ENCODE measurements at regions not wholly inside any gene's neighbourhood (a gene's known extent, or its start where the extent isn't known, plus 50 kb on each side); places are given as distances from the start of the nearest gene placed in this dataset.

DNA sequence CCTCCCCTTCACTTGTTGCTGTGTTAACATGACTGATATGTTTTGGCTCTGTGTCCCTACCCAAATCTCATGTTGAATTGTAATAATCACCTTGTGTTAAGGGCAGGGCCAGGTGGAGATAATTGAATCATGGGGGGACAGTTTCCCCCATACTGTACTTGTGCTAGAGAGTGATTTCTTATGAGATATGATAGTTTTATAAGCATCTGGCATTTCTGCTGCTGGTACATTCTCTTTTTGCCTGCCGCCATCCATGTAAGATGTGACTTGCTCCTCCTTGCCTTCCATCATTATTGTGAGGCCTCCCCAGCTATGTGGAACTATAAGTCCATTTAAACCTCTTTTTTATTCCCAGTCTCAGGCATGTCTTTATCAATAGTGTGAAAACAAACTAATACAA lies 185.0 kb downstream of the TBX18 start:
- no peaks in the 10 kb centered on the region for H3K27me3 Mint-ChIP-seq (ENCODE audit: insufficient read depth, low read depth)
- no peak overlapping the region for H3K4me3 Mint-ChIP-seq
- H3K9me3 Mint-ChIP-seq, result peaks cover 5% of the 10 kb centered on the region
- no peaks in the 10 kb centered on the region for H3F3A ChIP-seq (ENCODE audit: low read depth)
- no peaks in the 10 kb centered on the region for H3K36me3 Mint-ChIP-seq
- TF ChIP-seq EZH2phosphoT487 (IDR thresholded peaks at IDR 0.05), result no peak
- TF ChIP-seq, protein P1, sequence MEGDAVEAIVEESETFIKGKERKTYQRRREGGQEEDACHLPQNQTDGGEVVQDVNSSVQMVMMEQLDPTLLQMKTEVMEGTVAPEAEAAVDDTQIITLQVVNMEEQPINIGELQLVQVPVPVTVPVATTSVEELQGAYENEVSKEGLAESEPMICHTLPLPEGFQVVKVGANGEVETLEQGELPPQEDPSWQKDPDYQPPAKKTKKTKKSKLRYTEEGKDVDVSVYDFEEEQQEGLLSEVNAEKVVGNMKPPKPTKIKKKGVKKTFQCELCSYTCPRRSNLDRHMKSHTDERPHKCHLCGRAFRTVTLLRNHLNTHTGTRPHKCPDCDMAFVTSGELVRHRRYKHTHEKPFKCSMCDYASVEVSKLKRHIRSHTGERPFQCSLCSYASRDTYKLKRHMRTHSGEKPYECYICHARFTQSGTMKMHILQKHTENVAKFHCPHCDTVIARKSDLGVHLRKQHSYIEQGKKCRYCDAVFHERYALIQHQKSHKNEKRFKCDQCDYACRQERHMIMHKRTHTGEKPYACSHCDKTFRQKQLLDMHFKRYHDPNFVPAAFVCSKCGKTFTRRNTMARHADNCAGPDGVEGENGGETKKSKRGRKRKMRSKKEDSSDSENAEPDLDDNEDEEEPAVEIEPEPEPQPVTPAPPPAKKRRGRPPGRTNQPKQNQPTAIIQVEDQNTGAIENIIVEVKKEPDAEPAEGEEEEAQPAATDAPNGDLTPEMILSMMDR (IDR thresholded peaks at IDR 0.05), result no peak
- TF ChIP-seq EZH2 (IDR thresholded peaks at IDR 0.05), result no peak
- H3K4me2 ChIP-seq, result no peak overlapping the region
- H2AFZ ChIP-seq (replicated peaks), result no peak overlapping the region
- no peak for DNase-seq (ENCODE audit: low spot score)
- H3K27ac ChIP-seq, result no peak overlapping the region
- H3K9me3 ChIP-seq (ENCODE audit: low read depth), result no peaks in the 10 kb centered on the region
- H3K9ac ChIP-seq, result no peak overlapping the region
- no peaks in the 10 kb centered on the region for H3K36me3 ChIP-seq
- no peaks in the 10 kb centered on the region for H4K20me1 ChIP-seq (ENCODE audit: low read depth)
- H3K79me2 ChIP-seq (ENCODE audit: low read depth), result no peaks in the 10 kb centered on the region
- no peaks in the 10 kb centered on the region for H3K4me1 Mint-ChIP-seq
- H3K4me1 ChIP-seq, result no peaks in the 10 kb centered on the region
- no peak overlapping the region for H3K4me3 ChIP-seq
- no peaks in the 10 kb centered on the region for H3K27me3 ChIP-seq
- no peak overlapping the region for H3K27ac Mint-ChIP-seq

DNA sequence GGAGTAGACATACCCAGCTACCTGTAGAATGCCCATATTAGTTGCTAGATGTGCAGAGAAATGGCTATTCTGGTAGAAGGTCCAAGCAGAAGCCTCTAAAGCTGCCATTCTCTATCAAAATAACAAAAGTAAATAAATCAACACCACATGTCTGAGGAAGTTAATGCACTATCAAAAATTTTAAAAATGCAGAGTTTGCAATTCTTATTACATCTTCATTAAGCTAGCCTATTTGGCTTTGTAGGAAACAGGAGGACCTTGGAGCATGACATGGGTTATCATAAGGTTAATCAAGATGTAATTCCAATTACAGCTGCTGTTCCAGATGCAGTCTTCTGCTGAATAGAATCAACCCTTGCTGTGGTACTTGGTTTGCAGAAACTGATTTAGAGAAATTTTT lies 188.4 kb downstream of the TBX18 start:
- Histone ChIP-seq H3K36me3 (no peaks in the 10 kb centered on the region), H2AFZ (replicated peaks) (no peak overlapping the region), H3K9me3 (ENCODE audit: low read depth) (no peaks in the 10 kb centered on the region), H3K4me1 (no peaks in the 10 kb centered on the region), H3K9ac (no peak overlapping the region), H3K4me3 (no peak overlapping the region), H3K4me2 (no peak overlapping the region), H3K27ac (no peak overlapping the region), H3F3A (ENCODE audit: low read depth) (no peaks in the 10 kb centered on the region), H3K27me3 (no peaks in the 10 kb centered on the region), H3K79me2 (ENCODE audit: low read depth) (no peaks in the 10 kb centered on the region), H4K20me1 (ENCODE audit: low read depth) (no peaks in the 10 kb centered on the region)
- H3K9me3 Mint-ChIP-seq, result peaks cover 5% of the 10 kb centered on the region
- DNase-seq (ENCODE audit: low spot score), result no peak
- H3K27me3 Mint-ChIP-seq (ENCODE audit: insufficient read depth, low read depth), result no peaks in the 10 kb centered on the region
- H3K27ac Mint-ChIP-seq, result no peak overlapping the region
- H3K36me3 Mint-ChIP-seq, result no peaks in the 10 kb centered on the region
- no peaks in the 10 kb centered on the region for H3K4me1 Mint-ChIP-seq
- TF ChIP-seq EZH2 (IDR thresholded peaks at IDR 0.05) (no peak), EZH2phosphoT487 (IDR thresholded peaks at IDR 0.05) (no peak)
- TF ChIP-seq, protein P1 (IDR thresholded peaks at IDR 0.05), result no peak
- no peak overlapping the region for H3K4me3 Mint-ChIP-seq

GRCh38 chr6:84575264-84575663 lies 189.1 kb downstream of the TBX18 start:
- Histone ChIP-seq H3K4me3 (no peak overlapping the region), H2AFZ (replicated peaks) (no peak overlapping the region), H3K4me1 (no peaks in the 10 kb centered on the region), H3K79me2 (ENCODE audit: low read depth) (no peaks in the 10 kb centered on the region), H3K27ac (no peak overlapping the region), H4K20me1 (ENCODE audit: low read depth) (no peaks in the 10 kb centered on the region), H3F3A (ENCODE audit: low read depth) (no peaks in the 10 kb centered on the region), H3K36me3 (no peaks in the 10 kb centered on the region), H3K9ac (no peak overlapping the region), H3K9me3 (ENCODE audit: low read depth) (no peaks in the 10 kb centered on the region), H3K4me2 (no peak overlapping the region), H3K27me3 (no peaks in the 10 kb centered on the region)
- peaks cover 5% of the 10 kb centered on the region for H3K9me3 Mint-ChIP-seq
- no peak for DNase-seq (ENCODE audit: low spot score)
- no peaks in the 10 kb centered on the region for H3K4me1 Mint-ChIP-seq
- H3K4me3 Mint-ChIP-seq, result no peak overlapping the region
- TF ChIP-seq EZH2 (IDR thresholded peaks at IDR 0.05) (no peak), EZH2phosphoT487 (IDR thresholded peaks at IDR 0.05) (no peak)
- TF ChIP-seq, protein P1 (IDR thresholded peaks at IDR 0.05), result no peak
- H3K36me3 Mint-ChIP-seq, result no peaks in the 10 kb centered on the region
- no peaks in the 10 kb centered on the region for H3K27me3 Mint-ChIP-seq (ENCODE audit: insufficient read depth, low read depth)
- H3K27ac Mint-ChIP-seq, result no peak overlapping the region

GRCh38 chr6:84569882-84570281 lies 194.5 kb downstream of the TBX18 start:
- Histone ChIP-seq H3K9me3 (ENCODE audit: low read depth) (no peaks in the 10 kb centered on the region), H3K36me3 (no peaks in the 10 kb centered on the region), H3F3A (ENCODE audit: low read depth) (no peaks in the 10 kb centered on the region), H3K27me3 (no peaks in the 10 kb centered on the region), H2AFZ (replicated peaks) (no peak overlapping the region), H3K9ac (no peak overlapping the region), H3K27ac (no peak overlapping the region), H4K20me1 (ENCODE audit: low read depth) (no peaks in the 10 kb centered on the region), H3K4me1 (no peaks in the 10 kb centered on the region), H3K4me2 (no peak overlapping the region), H3K79me2 (ENCODE audit: low read depth) (no peaks in the 10 kb centered on the region), H3K4me3 (no peak overlapping the region)
- Mint-ChIP-seq H3K9me3 (no peaks in the 10 kb centered on the region), H3K36me3 (no peaks in the 10 kb centered on the region), H3K4me3 (no peak overlapping the region), H3K27ac (no peak overlapping the region), H3K27me3 (ENCODE audit: insufficient read depth, low read depth) (no peaks in the 10 kb centered on the region), H3K4me1 (no peaks in the 10 kb centered on the region)
- DNase-seq (ENCODE audit: low spot score), result no peak
- TF ChIP-seq EZH2phosphoT487 (IDR thresholded peaks at IDR 0.05) (no peak), EZH2 (IDR thresholded peaks at IDR 0.05) (no peak)
- TF ChIP-seq, protein P1 (IDR thresholded peaks at IDR 0.05), result no peak

Data from neural progenitor cell (in vitro differentiated cells).